WTC11 (cell line): ENCODE measurements at regions not wholly inside any gene's neighbourhood (a gene's known extent, or its start where the extent isn't known, plus 50 kb on each side); places are given as distances from the start of the nearest gene placed in this dataset.

Experiments used
- ATAC-seq: fragments of 200-7000 bp; cut with Tn5 transposase; 2 replicates; pipeline ENCODE4 v1.10.0; 2021; ENCODE audit warnings: mild to moderate bottlenecking, moderate library complexity
- CTCF ChIA-PET: fragments of 300-600 bp; sonication (Branson Sonifier 250); formaldehyde crosslinking; loops from one replicate; lab custom pipeline; 2021; ENCODE audit warnings: antibody characterized with exemption; lab: Charles Lee
- POLR2A ChIA-PET: fragments of 350-600 bp; sonication (Branson Sonifier 250); formaldehyde crosslinking; loops from one replicate; lab custom pipeline; 2021; ENCODE audit warnings: antibody characterized with exemption; lab: Charles Lee
- DNase-seq: peaks from one replicate; pipeline ENCODE4 v3.0.0; 2021; ENCODE audit warnings: low spot score
- H3K27ac Mint-ChIP-seq: 2 replicates; pipeline ENCODE4 v1.8.0; 2021; ENCODE audit warnings: mixed read lengths
- H3K27me3 Mint-ChIP-seq: 2 replicates; pipeline ENCODE4 v1.8.0; 2021; ENCODE audit warnings: low read depth, mild to moderate bottlenecking, moderate library complexity, mixed read lengths
- H3K36me3 Mint-ChIP-seq: 2 replicates; pipeline ENCODE4 v1.8.0; 2021; ENCODE audit warnings: mixed read lengths
- H3K4me1 Mint-ChIP-seq: 2 replicates; pipeline ENCODE4 v1.8.0; 2022; ENCODE audit warnings: mixed read lengths
- H3K4me3 Mint-ChIP-seq: 2 replicates; pipeline ENCODE4 v1.8.0; 2021; ENCODE audit warnings: mild to moderate bottlenecking, moderate library complexity, mixed read lengths
- H3K9me3 Mint-ChIP-seq: 2 replicates; pipeline ENCODE4 v1.8.0; 2021; ENCODE audit warnings: mixed read lengths
- AR ChIP-seq: fragments of 250-450 bp; sonication (Bioruptor Pico); IDR thresholded peaks from 2 replicates; pipeline ENCODE4 v1.9.0; 2021; ENCODE audit warnings: mild to moderate bottlenecking
- ATF2 ChIP-seq: sonication (generic); formaldehyde crosslinking; IDR thresholded peaks from 2 replicates; pipeline ENCODE4 v1.8.1; 2022; ENCODE audit warnings: low read depth, missing genetic modification reagents, borderline replicate concordance
- CREB1 ChIP-seq: sonication (generic); formaldehyde crosslinking; IDR thresholded peaks from 2 replicates; pipeline ENCODE4 v1.8.0; 2023; ENCODE audit warnings: mild to moderate bottlenecking, missing genetic modification reagents
- ESRRA ChIP-seq: sonication (generic); formaldehyde crosslinking; IDR thresholded peaks from 2 replicates; pipeline ENCODE4 v1.8.1; 2022; ENCODE audit warnings: mild to moderate bottlenecking, missing genetic modification reagents, borderline replicate concordance
- FOXK1 ChIP-seq: sonication (generic); formaldehyde crosslinking; IDR thresholded peaks from 2 replicates; pipeline ENCODE4 v1.8.0; 2022; ENCODE audit warnings: mild to moderate bottlenecking, moderate library complexity, missing genetic modification reagents
- FOXP1 ChIP-seq: sonication (generic); formaldehyde crosslinking; IDR thresholded peaks from 2 replicates; pipeline ENCODE4 v1.8.0; 2022; ENCODE audit warnings: missing genetic modification reagents, mild to moderate bottlenecking, moderate library complexity, borderline replicate concordance
- JAZF1 ChIP-seq: fragments of 250-450 bp; sonication (Bioruptor Pico); IDR thresholded peaks from 2 replicates; pipeline ENCODE4 v1.9.0; 2021; ENCODE audit warnings: moderate library complexity, mild to moderate bottlenecking, inconsistent platforms
- PRDM15 ChIP-seq: sonication (generic); formaldehyde crosslinking; IDR thresholded peaks from 2 replicates; pipeline ENCODE4 v1.8.0; 2022; ENCODE audit warnings: missing genetic modification reagents
- SMAD4 ChIP-seq: sonication (generic); formaldehyde crosslinking; IDR thresholded peaks from 2 replicates; pipeline ENCODE4 v1.8.0; 2022; ENCODE audit warnings: mild to moderate bottlenecking, missing genetic modification reagents
- SOX15 ChIP-seq: fragments of 250-450 bp; sonication (Bioruptor Pico); IDR thresholded peaks from 2 replicates; pipeline ENCODE4 v1.9.0; 2021; ENCODE audit warnings: mild to moderate bottlenecking
- SP1 ChIP-seq: sonication (generic); formaldehyde crosslinking; conservative IDR thresholded peaks from 2 replicates; pipeline ENCODE4 v1.8.1; 2022; ENCODE audit warnings: missing genetic modification reagents
- TP53 ChIP-seq: sonication (generic); formaldehyde crosslinking; IDR thresholded peaks from 2 replicates; pipeline ENCODE4 v1.8.1; 2023; ENCODE audit warnings: mild to moderate bottlenecking, missing genetic modification reagents
- ZBTB21 ChIP-seq: sonication (generic); formaldehyde crosslinking; IDR thresholded peaks from 2 replicates; pipeline ENCODE4 v1.8.1; 2023; ENCODE audit warnings: mild to moderate bottlenecking, missing genetic modification reagents, borderline replicate concordance
- ZNF416 ChIP-seq: fragments of 250-450 bp; sonication (Bioruptor Pico); IDR thresholded peaks from 2 replicates; pipeline ENCODE4 v1.9.0; 2021; ENCODE audit warnings: mild to moderate bottlenecking, inconsistent platforms
- ZNF425 ChIP-seq: fragments of 250-450 bp; sonication (Bioruptor Pico); conservative IDR thresholded peaks from 2 replicates; pipeline ENCODE4 v1.9.0; 2021; ENCODE audit warnings: mild to moderate bottlenecking
- ZNF532 ChIP-seq: fragments of 250-450 bp; sonication (Bioruptor Pico); IDR thresholded peaks from 2 replicates; pipeline ENCODE4 v1.9.0; 2021; ENCODE audit warnings: mild to moderate bottlenecking, borderline replicate concordance
- ZSCAN18 ChIP-seq: fragments of 250-450 bp; sonication (Bioruptor Pico); IDR thresholded peaks from 2 replicates; pipeline ENCODE4 v2.1.2; 2022; ENCODE audit warnings: mild to moderate bottlenecking, moderate library complexity

GRCh38 chrX:88865634-88866033 lies 118.6 kb downstream of the CPXCR1 start (continued):
- no peak for TF ChIP-seq ATF2
- TF ChIP-seq ZNF425, result no peak
- no peak for TF ChIP-seq SOX15 (CRISPR knock-in tag)
- TF ChIP-seq ZSCAN18 (CRISPR knock-in tag), result no peak
- TF ChIP-seq TP53 (CRISPR knock-in tag), result no peak
- no peak for TF ChIP-seq AR
- no peak for TF ChIP-seq FOXK1 (CRISPR knock-in tag)
- TF ChIP-seq PRDM15 (CRISPR knock-in tag), result no peak
- TF ChIP-seq ZNF532, result no peak
- no peak for TF ChIP-seq SMAD4 (CRISPR knock-in tag)
- TF ChIP-seq, all 79 proteins: peak for 0

- H3K9me3 Mint-ChIP-seq, result no peaks in the 10 kb centered on the region
- ChIA-PET POLR2A (no interaction called here), CTCF (no interaction called here)
- no peak overlapping the region for H3K4me3 Mint-ChIP-seq
- ATAC-seq (no peak), DNase-seq (no peak)
- H3K27ac Mint-ChIP-seq, result no peak overlapping the region
- no peaks in the 10 kb centered on the region for H3K4me1 Mint-ChIP-seq
- TF ChIP-seq ESRRA (CRISPR knock-in tag) (no peak), FOXP1 (CRISPR knock-in tag) (no peak), CREB1 (CRISPR knock-in tag) (no peak), SP1 (CRISPR knock-in tag) (no peak), JAZF1 (no peak), ZNF416 (CRISPR knock-in tag) (no peak), ZBTB21 (no peak)
- no peaks in the 10 kb centered on the region for H3K27me3 Mint-ChIP-seq
- H3K36me3 Mint-ChIP-seq, result no peaks in the 10 kb centered on the region
Observed at GRCh38 chrX:88881536-88881935, 134.5 kb downstream of the CPXCR1 start.
